Common myeloid progenitor, CD34-positive (primary cell): ENCODE measurements at regions not wholly inside any gene's neighbourhood (a gene's known extent, or its start where the extent isn't known, plus 50 kb on each side); places are given as distances from the start of the nearest gene placed in this dataset.
A peak's percentile ranks its signal among the peaks of the same experiment; 100 is the strongest.

ENCODE experiments used
- CTCF ChIA-PET: fragments of 350-600 bp; sonication (Branson Sonifier 250); formaldehyde crosslinking; loops from one replicate; lab custom pipeline; 2021; ENCODE audit warnings: antibody characterized with exemption; lab: Charles Lee
- POLR2A ChIA-PET: fragments of 350-600 bp; sonication (Branson Sonifier 250); formaldehyde crosslinking; loops from one replicate; lab custom pipeline; 2021; ENCODE audit warnings: antibody characterized with exemption; lab: Charles Lee
- DNase-seq, 3 donors: peaks; one replicate each; pipeline versions ENCODE4 v3.0.0 to v3.0.0-alpha.2; 2013
- H3K27ac ChIP-seq, 2 experiments: 1 replicate in 1 of 2; 2 replicates in 1 of 2; pipeline ENCODE4 v1.7.0; 2013; ENCODE audit warnings: inconsistent platforms in 2 of 2, low read length in 2 of 2, mild to moderate bottlenecking in 2 of 2, low read depth in 1 of 2, moderate library complexity in 1 of 2; ENCODE audit not compliant: severe bottlenecking in 2 of 2, insufficient read depth in 1 of 2, poor library complexity in 1 of 2
- H3K27me3 ChIP-seq, 5 experiments: replicated peaks in 2 of 5; 1 replicate in 3 of 5; 2 replicates in 2 of 5; pipeline versions ENCODE4 v1.6.1 to v1.7.0; 2013; ENCODE audit warnings: low read length in 4 of 5, mild to moderate bottlenecking in 2 of 5, moderate library complexity in 2 of 5, inconsistent platforms in 1 of 5; ENCODE audit not compliant: insufficient read depth in 5 of 5, control insufficient read depth in 4 of 5
- H3K36me3 ChIP-seq, 4 experiments: 1 replicate in 2 of 4; 2 replicates in 2 of 4; pipeline versions ENCODE4 v1.6.1 to v1.7.0; 2013; ENCODE audit warnings: low read length in 3 of 4, control low read depth in 1 of 4, mild to moderate bottlenecking in 1 of 4; ENCODE audit not compliant: control insufficient read depth in 4 of 4, insufficient read depth in 4 of 4
- H3K4me1 ChIP-seq, 4 experiments: 1 replicate in 3 of 4; 2 replicates in 1 of 4; pipeline versions ENCODE4 v1.6.1 to v1.7.1; 2013; ENCODE audit warnings: low read length in 3 of 4, mild to moderate bottlenecking in 3 of 4, control low read depth in 1 of 4, inconsistent platforms in 1 of 4, moderate library complexity in 1 of 4; ENCODE audit not compliant: control insufficient read depth in 4 of 4, insufficient read depth in 4 of 4; ENCODE audit errors: control extremely low read depth in 1 of 4
- H3K4me3 ChIP-seq, 7 experiments: 1 replicate in 4 of 7; 2 replicates in 3 of 7; pipeline versions ENCODE4 v1.5.1 to v1.7.0; 2013; ENCODE audit warnings: mild to moderate bottlenecking in 7 of 7, low read length in 6 of 7, moderate library complexity in 6 of 7, inconsistent platforms in 2 of 7, low read depth in 2 of 7, control low read depth in 1 of 7; ENCODE audit not compliant: insufficient read depth in 4 of 7, control insufficient read depth in 1 of 7; ENCODE audit errors: extremely low read depth in 1 of 7
- H3K9me3 ChIP-seq, 5 experiments: 1 replicate in 4 of 5; 2 replicates in 1 of 5; pipeline versions ENCODE4 v1.6.1 to v1.7.1; 2013; ENCODE audit warnings: low read length in 4 of 5, mild to moderate bottlenecking in 2 of 5, inconsistent platforms in 1 of 5, low read depth in 1 of 5, moderate library complexity in 1 of 5; ENCODE audit not compliant: control insufficient read depth in 4 of 5, insufficient read depth in 2 of 5; ENCODE audit errors: control extremely low read depth in 1 of 5
- WGBS: methylation state at CpG from one replicate; pipeline ENCODE4 v1.1.5; 2013; ENCODE audit not compliant: insufficient coverage; 5-methylcytosine and 5-hydroxymethylcytosine counted together

- ChIA-PET POLR2A (no interaction called here), CTCF (no interaction called here)
- no peaks in the 10 kb centered on the region for H3K36me3 ChIP-seq
- no peak for DNase-seq
- WGBS: no CpG with 5 or more reads among the region's 1 CpG
- no peak overlapping the region for H3K4me3 ChIP-seq
- H3K9me3 ChIP-seq: no peaks in the 10 kb centered on the region
- no peaks in the 10 kb centered on the region for H3K4me1 ChIP-seq
- H3K27me3 ChIP-seq: no peaks in the 10 kb centered on the region
- no peak overlapping the region for H3K27ac ChIP-seq
These were observed 377.1 kb upstream of the ISX start for GRCh38 chr22:34688825-34689224.

- Histone ChIP-seq H3K4me1 (no peaks in the 10 kb centered on the region), H3K36me3 (no peaks in the 10 kb centered on the region), H3K27ac (no peak overlapping the region), H3K4me3 (no peak overlapping the region), H3K9me3 (no peaks in the 10 kb centered on the region), H3K27me3 (no peaks in the 10 kb centered on the region)
- CTCF ChIA-PET: no interaction called here
- POLR2A ChIA-PET: no interaction called here
- DNase-seq: peak in 1 of 3 donors; percentile 7
- WGBS: 31% methylated on average over 2 of the region's 2 CpGs
These were observed 369.4 kb upstream of the ISX start for GRCh38 chr22:34696557-34696956.

DNA sequence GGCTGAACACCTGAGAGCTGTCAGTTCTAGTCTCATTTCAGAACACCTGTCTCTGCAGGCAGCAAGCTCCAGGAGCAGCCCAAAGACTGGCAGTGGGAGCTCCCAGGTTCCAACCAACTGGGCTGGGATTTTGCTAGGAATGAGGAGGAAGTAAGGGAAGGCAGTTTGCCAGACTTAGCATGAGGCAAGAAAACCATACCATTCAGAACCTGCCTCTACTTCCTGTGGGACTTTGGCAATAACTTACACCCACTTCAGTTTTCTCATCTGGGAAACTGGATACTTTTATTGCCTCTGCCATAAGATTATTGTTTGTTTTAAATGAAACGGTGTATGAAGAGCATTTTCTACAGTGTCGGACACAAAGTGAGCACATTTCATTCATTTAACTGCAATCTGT, 363.7 kb upstream of the ISX start:
- H3K4me1 ChIP-seq: no peaks in the 10 kb centered on the region
- 100% methylated on average over 1 of the region's 2 CpGs for WGBS
- no peaks in the 10 kb centered on the region for H3K9me3 ChIP-seq
- no peaks in the 10 kb centered on the region for H3K27me3 ChIP-seq
- ChIA-PET CTCF (no interaction called here), POLR2A (no interaction called here)
- H3K4me3 ChIP-seq: no peak overlapping the region
- no peak for DNase-seq
- no peak overlapping the region for H3K27ac ChIP-seq
- H3K36me3 ChIP-seq: no peaks in the 10 kb centered on the region

DNA sequence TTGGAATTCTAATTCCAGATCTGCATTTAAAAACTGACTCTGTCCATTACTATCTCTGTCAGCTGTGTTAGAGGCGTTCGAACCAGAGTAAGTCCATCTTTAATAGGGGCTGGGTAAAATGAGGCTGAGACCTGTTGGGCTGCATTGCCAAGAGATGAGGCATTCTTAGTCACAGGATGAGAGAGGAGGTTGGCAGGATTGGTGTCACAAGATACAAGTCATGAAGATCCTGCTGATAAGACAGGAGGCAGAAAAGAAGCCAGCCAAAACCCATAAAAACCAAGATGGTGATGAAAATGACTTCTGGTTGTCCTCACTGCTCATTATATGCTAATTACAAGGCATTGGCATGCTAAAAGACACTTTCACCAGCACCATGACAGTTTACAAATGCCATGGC, 356.3 kb upstream of the ISX start:
- DNase-seq: no peak
- H3K27ac ChIP-seq: no peak overlapping the region
- WGBS: no CpG with 5 or more reads among the region's 2 CpGs
- H3K9me3 ChIP-seq: peaks cover 0 to 3% (median 0%) of the 10 kb centered on the region in 5 experiments
- CTCF ChIA-PET: no interaction called here
- H3K4me3 ChIP-seq: no peak overlapping the region
- H3K36me3 ChIP-seq: no peaks in the 10 kb centered on the region
- POLR2A ChIA-PET: no interaction called here
- no peaks in the 10 kb centered on the region for H3K4me1 ChIP-seq
- H3K27me3 ChIP-seq: peaks cover 0 to 1% (median 0%) of the 10 kb centered on the region in 5 experiments

- no peak overlapping the region for H3K4me3 ChIP-seq
- no peak overlapping the region for H3K27ac ChIP-seq
- POLR2A ChIA-PET: no interaction called here
- CTCF ChIA-PET: no interaction called here
- H3K27me3 ChIP-seq: no peaks in the 10 kb centered on the region
- H3K36me3 ChIP-seq: no peaks in the 10 kb centered on the region
- peaks cover 0 to 10% (median 3%) of the 10 kb centered on the region in 5 experiments for H3K9me3 ChIP-seq
- DNase-seq: no peak
- 71% methylated on average over 1 of the region's 2 CpGs for WGBS
- H3K4me1 ChIP-seq: no peaks in the 10 kb centered on the region
These were observed 343.1 kb upstream of the ISX start for GRCh38 chr22:34722901-34723300.

- DNase-seq: no peak
- H3K27me3 ChIP-seq: no peaks in the 10 kb centered on the region
- ChIA-PET CTCF (no interaction called here), POLR2A (no interaction called here)
- no peak overlapping the region for H3K27ac ChIP-seq
- no peak overlapping the region for H3K4me3 ChIP-seq
- H3K9me3 ChIP-seq: peaks cover 0 to 2% (median 0%) of the 10 kb centered on the region in 5 experiments
- WGBS: 100% methylated on average over 1 of the region's 1 CpG
- H3K36me3 ChIP-seq: no peaks in the 10 kb centered on the region
- no peaks in the 10 kb centered on the region for H3K4me1 ChIP-seq
These were observed 329.9 kb upstream of the ISX start for GRCh38 chr22:34736081-34736480.

GRCh38 chr22:34738661-34739400, 327.1 kb upstream of the ISX start:
- 100% methylated on average over 2 of the region's 3 CpGs for WGBS
- no peak for DNase-seq
- H3K27ac ChIP-seq: no peak overlapping the region
- no peak overlapping the region for H3K4me3 ChIP-seq
- peaks cover 0 to 2% (median 0%) of the 10 kb centered on the region in 5 experiments for H3K9me3 ChIP-seq
- no peaks in the 10 kb centered on the region for H3K4me1 ChIP-seq
- no peaks in the 10 kb centered on the region for H3K36me3 ChIP-seq
- no peaks in the 10 kb centered on the region for H3K27me3 ChIP-seq
- POLR2A ChIA-PET: no interaction called here
- CTCF ChIA-PET: no interaction called here
